ENCODE measurements at regions not wholly inside any gene's neighbourhood (a gene's known extent, or its start where the extent isn't known, plus 50 kb on each side); places are given as distances from the start of the nearest gene placed in this dataset.

DNA sequence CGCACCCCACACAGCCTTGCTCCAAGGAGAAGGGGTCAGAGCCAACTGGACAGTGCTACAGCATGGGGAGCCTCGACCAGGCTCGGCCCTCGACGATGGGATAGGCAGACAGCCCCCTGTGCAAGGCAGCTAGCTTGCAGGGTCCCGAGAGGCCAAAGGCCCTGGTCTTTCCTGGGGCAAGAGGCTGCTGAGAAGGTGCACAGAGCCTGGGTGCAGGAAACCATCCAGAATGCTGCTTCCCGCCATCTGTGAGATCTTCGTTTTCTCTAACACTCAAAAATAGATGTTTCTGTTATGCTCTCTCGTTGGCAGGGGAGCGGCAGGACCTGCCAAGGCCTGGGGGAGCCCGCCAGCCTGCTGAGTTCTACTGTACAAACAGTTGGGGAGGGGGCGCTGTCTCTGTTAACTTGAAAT lies 168.0 kb upstream of the RTL1 start:
- DNase-seq = no peak
- H3K27me3 Mint-ChIP-seq = peaks cover 3% of the 10 kb centered on the region
- POLR2A ChIA-PET = no interaction called here
- no peaks in the 10 kb centered on the region for H3K4me1 Mint-ChIP-seq
- no peak overlapping the region for H3K4me3 Mint-ChIP-seq
- no peaks in the 10 kb centered on the region for H3K9me3 Mint-ChIP-seq
- CTCF ChIA-PET = no interaction called here
- H3K27ac Mint-ChIP-seq = no peak overlapping the region
- no peaks in the 10 kb centered on the region for H3K36me3 Mint-ChIP-seq (ENCODE audit: low read depth)

DNA sequence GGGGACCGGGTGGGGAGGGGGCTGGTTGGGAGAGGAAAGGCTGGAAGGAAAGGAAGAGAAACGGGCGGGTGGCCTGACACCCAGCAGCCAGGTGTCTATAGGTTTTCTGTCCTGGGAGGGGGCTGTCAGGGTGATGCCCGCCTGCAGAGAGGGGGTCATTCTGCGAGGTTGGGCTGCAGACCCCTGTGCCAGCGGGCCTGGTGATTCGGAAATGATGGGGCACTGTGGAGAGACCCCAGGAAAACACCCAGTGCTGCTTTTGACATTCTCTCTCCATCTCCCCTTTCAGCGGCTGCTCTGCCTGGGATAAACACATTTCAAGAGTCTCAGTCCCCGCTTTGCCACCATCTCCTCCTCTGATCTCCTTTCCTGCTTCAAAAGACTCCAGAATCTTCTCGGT lies 168.5 kb upstream of the RTL1 start:
- no peaks in the 10 kb centered on the region for H3K36me3 Mint-ChIP-seq (ENCODE audit: low read depth)
- no peak for DNase-seq
- H3K4me1 Mint-ChIP-seq = no peaks in the 10 kb centered on the region
- H3K4me3 Mint-ChIP-seq = no peak overlapping the region
- ChIA-PET POLR2A (no interaction called here), CTCF (no interaction called here)
- H3K27ac Mint-ChIP-seq = no peak overlapping the region
- H3K27me3 Mint-ChIP-seq = peaks cover 9% of the 10 kb centered on the region
- no peaks in the 10 kb centered on the region for H3K9me3 Mint-ChIP-seq

DNA sequence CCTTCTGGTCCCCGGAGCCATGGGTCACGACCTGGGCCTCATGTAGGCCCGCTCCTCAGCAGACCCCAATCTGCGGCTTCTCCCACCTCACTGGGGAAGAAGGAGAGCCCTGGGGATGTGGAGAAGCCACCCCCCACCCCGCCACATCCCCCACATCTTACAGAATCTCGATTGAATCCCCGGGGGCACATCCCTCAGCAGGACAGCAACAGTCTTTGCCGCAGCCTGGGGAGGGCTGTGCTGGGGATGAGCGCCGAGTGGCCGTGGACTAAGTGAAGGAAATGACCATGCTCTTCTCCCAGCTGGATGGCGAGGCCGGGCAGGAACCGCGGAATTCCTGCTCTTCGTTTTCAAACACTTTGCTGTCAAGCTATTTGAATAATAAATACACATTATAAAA lies 169.0 kb upstream of the RTL1 start:
- Mint-ChIP-seq H3K9me3 (no peaks in the 10 kb centered on the region), H3K4me1 (no peaks in the 10 kb centered on the region), H3K4me3 (no peak overlapping the region), H3K36me3 (ENCODE audit: low read depth) (no peaks in the 10 kb centered on the region), H3K27me3 (peaks cover 13% of the 10 kb centered on the region), H3K27ac (no peak overlapping the region)
- ChIA-PET CTCF (no interaction called here), POLR2A (no interaction called here)
- no peak for DNase-seq

DNA sequence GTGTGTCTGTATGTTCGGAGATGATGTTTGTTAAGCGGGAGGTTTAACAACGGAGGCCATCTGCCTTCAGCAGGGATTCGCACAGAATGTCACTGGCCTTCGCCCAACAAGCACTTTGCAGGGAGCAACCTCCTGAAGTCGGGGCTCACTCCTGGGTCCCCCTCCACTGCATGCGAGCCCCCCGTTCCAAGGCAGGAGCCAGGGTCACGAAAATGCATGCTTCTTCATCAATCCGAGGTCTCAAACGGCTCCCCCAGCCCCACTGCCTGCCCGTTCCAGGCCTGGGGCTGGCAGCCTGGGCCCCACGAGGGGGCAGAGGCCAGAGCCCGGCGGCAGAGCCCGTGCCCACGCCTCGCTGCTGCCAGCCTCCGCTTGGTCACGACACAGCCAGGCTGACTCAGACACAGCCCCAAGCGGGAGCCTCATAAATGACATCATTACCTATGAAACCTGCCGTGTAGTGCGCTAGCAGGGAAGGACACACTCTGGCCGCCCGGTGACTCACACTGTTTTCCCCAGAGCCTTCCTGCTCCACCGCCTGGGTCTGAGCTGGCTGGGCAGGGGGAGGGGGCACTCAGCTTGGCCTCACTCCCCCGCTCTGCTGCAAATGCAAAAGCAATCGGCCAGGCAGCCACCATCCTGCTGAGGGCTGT lies 169.5 kb upstream of the RTL1 start:
- no peak overlapping the region for H3K27ac Mint-ChIP-seq
- no peaks in the 10 kb centered on the region for H3K36me3 Mint-ChIP-seq (ENCODE audit: low read depth)
- ChIA-PET POLR2A (no interaction called here), CTCF (no interaction called here)
- no peaks in the 10 kb centered on the region for H3K4me1 Mint-ChIP-seq
- no peak overlapping the region for H3K4me3 Mint-ChIP-seq
- no peaks in the 10 kb centered on the region for H3K9me3 Mint-ChIP-seq
- H3K27me3 Mint-ChIP-seq = peaks cover 16% of the 10 kb centered on the region
- no peak for DNase-seq

DNA sequence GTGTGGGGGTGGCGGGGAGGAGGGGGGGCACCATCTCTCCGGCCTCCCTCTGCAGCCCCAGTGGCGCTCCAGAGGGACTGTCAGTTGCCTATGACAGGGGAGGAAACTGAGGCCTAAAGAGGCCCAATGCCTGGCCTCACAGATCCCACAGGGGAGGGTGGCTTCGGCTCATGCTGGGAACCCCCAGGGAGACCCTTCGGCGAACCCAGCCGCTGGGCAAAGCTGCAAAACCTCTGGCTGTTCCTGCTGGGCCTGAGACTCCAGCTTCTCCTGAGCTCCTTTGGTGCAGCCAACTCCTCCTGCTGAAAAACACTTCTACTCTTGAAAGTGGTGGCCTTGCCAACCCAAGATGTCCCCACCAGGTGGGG lies 170.1 kb upstream of the RTL1 start:
- no peak for DNase-seq
- POLR2A ChIA-PET = no interaction called here
- no peaks in the 10 kb centered on the region for H3K36me3 Mint-ChIP-seq (ENCODE audit: low read depth)
- H3K4me1 Mint-ChIP-seq = no peaks in the 10 kb centered on the region
- H3K27ac Mint-ChIP-seq = no peak overlapping the region
- H3K27me3 Mint-ChIP-seq = peaks cover 21% of the 10 kb centered on the region
- CTCF ChIA-PET = interaction anchor here (0.6 kb wide), 1 partner anchor 1321 kb away, joined by 3 read pairs; no protein-coding TSS in a partner anchor
- no peaks in the 10 kb centered on the region for H3K9me3 Mint-ChIP-seq
- H3K4me3 Mint-ChIP-seq = no peak overlapping the region

DNA sequence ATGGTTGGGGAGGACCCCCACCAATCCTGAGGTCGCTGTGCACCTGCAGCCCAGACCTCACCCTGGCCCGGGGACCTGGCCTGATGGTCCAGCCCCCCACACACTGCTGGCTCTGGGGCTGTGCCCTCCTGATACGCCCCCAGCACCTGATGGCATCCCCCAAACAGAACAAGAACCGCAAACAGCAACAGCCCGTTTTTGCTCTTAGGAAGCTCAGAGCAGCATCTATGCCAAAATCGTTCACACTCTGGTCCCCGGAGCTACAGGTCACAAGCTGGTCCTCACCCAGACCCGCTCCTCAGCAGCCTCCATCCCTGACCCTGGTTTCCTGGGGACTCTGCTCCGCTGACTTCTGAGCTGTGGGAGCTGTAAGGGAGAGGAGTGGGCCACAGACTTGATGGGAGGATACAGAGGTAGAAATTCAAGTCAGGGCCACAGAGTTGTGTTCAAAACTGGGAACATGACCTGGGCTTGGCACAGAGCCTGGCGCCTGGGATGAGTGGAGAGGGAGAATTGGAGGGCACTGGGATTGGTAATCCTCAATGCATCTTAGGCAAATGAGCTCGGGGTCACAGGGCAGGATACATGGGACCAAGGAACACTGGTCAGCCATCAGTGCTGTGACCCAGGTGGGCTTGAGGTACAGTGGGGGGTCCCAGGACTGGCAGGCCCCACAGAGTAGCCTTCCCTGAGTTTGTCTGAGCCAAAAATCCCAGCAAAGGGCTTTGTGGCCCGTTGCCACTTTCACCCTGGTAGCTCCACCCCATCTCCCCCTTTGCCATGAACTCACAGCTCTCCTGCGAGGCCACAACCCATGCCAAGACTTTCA lies 170.9 kb upstream of the RTL1 start:
- DNase-seq = no peak
- no peaks in the 10 kb centered on the region for H3K9me3 Mint-ChIP-seq
- no peak overlapping the region for H3K27ac Mint-ChIP-seq
- no peaks in the 10 kb centered on the region for H3K4me1 Mint-ChIP-seq
- H3K27me3 Mint-ChIP-seq = peaks cover 27% of the 10 kb centered on the region
- no peaks in the 10 kb centered on the region for H3K36me3 Mint-ChIP-seq (ENCODE audit: low read depth)
- H3K4me3 Mint-ChIP-seq = no peak overlapping the region
- ChIA-PET CTCF (interaction anchor here (0.6 kb wide), 2 partner anchors 73 to 1322 kb away, joined by 3 read pairs; no protein-coding TSS in a partner anchor), POLR2A (no interaction called here)

DNA sequence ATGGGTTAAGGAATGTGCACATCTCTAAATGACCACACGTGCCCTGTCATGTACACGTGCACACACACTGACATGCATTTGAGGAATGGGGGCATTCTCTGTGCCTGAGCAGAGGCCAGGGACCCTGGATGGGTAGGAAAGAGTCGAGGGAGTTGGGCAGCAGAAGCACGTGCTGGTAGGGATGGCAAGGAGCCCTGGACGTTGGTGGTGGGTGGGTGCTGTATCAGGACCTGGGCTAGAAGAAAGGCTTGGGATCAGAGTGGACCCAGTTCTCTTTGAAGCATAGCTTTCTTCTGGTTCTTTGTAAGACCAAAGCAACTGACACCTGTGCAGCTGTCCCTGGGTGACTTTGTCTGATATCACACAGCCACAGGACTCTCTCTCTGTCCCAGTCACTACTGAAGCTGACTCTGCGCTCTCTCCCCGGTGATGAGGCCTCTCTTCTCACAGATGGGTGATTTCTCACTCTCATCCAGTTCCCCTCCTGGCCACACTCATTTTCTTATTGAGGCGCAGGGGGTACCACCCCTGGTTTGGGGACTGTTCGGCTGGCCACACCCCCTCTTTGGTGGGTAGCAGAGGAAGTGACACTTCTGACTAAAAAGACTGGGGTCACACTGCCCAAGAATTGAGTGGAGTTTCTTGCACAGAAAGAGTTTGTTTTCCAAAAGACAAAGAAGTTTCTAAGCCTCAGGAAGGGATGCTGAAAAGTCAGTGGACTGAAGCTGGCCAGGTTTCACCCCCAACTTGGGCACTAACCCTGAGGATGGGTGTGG lies 171.7 kb upstream of the RTL1 start:
- Mint-ChIP-seq H3K27me3 (peaks cover 35% of the 10 kb centered on the region), H3K4me1 (no peaks in the 10 kb centered on the region), H3K27ac (no peak overlapping the region), H3K36me3 (ENCODE audit: low read depth) (no peaks in the 10 kb centered on the region), H3K4me3 (no peak overlapping the region), H3K9me3 (no peaks in the 10 kb centered on the region)
- ChIA-PET CTCF (interaction anchor here (0.6 kb wide), 1 partner anchor 72 kb away, joined by 3 read pairs; no protein-coding TSS in a partner anchor), POLR2A (no interaction called here)
- no peak for DNase-seq

DNA sequence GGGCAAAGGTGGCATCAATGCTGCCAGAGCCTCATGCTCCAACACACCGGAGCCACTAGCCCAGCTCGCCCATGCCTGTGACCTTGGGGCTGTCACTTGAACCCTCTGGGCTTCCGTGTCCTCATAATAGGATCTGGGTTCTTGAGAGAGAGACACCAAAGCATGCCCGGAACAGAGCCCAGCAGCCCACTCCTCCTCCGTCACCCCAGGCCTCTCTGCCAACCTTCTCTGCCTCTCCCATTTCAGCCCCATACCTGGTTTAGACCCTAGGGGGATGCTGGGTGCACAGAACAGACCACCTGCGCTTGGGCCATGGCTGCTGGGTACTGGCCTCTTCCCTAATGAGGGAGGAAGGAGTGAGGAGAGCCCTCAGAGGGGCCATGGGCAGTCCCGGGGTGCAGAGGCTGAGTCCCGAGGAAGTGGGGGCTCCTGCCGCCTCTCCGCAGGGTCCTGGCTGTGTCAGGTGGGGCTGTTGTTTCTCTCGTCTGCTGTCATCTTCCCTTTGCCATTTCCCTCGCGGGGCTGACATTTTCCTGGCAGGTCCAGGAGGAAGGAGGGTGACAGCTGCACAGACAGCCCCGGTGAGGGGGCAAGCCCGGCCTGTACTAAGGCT lies 172.4 kb upstream of the RTL1 start:
- ChIA-PET CTCF (no interaction called here), POLR2A (no interaction called here)
- no peak for DNase-seq
- Mint-ChIP-seq H3K9me3 (no peaks in the 10 kb centered on the region), H3K4me3 (no peak overlapping the region), H3K4me1 (no peaks in the 10 kb centered on the region), H3K36me3 (ENCODE audit: low read depth) (no peaks in the 10 kb centered on the region), H3K27me3 (peaks cover 41% of the 10 kb centered on the region), H3K27ac (no peak overlapping the region)

DNA sequence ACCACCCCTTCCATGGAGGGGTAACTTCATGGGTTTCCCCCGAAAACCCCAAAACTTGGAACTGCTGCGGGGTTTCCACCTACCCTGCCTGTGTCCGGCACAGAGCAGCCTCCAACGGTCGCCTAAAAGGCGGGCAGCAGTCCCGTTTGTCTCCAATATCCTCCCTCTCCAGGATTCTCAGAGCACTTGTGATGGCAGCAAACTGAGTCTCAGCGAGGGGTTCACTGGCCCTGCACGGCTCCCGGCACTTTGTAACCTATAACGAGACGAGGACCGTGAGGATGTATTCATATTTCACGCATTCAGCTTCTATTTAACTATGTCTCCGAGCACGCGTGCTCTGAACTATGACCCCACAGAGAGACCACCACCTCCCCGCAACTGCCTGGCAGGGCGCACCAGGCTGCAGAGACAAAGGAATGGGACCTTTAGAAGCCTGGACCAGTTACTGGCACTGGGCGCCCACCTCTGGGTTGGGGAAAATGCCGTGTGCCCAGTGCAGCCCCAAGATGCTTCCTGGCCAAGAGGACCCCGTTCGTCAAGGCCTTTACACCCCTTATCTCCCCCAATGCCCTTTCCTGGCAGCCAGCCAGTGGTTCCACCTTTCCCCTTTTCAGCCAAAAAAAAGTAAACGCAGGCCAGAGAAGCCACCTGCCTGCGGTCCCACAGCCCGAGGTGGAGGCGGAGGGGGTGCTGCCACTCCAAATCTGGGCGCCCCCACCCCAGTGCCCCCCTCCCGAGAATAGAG lies 173.1 kb upstream of the RTL1 start:
- H3K4me1 Mint-ChIP-seq = no peaks in the 10 kb centered on the region
- H3K9me3 Mint-ChIP-seq = no peaks in the 10 kb centered on the region
- ChIA-PET CTCF (no interaction called here), POLR2A (no interaction called here)
- peaks cover 44% of the 10 kb centered on the region for H3K27me3 Mint-ChIP-seq
- no peak for DNase-seq
- no peak overlapping the region for H3K27ac Mint-ChIP-seq
- H3K36me3 Mint-ChIP-seq (ENCODE audit: low read depth) = no peaks in the 10 kb centered on the region
- H3K4me3 Mint-ChIP-seq = no peak overlapping the region

DNA sequence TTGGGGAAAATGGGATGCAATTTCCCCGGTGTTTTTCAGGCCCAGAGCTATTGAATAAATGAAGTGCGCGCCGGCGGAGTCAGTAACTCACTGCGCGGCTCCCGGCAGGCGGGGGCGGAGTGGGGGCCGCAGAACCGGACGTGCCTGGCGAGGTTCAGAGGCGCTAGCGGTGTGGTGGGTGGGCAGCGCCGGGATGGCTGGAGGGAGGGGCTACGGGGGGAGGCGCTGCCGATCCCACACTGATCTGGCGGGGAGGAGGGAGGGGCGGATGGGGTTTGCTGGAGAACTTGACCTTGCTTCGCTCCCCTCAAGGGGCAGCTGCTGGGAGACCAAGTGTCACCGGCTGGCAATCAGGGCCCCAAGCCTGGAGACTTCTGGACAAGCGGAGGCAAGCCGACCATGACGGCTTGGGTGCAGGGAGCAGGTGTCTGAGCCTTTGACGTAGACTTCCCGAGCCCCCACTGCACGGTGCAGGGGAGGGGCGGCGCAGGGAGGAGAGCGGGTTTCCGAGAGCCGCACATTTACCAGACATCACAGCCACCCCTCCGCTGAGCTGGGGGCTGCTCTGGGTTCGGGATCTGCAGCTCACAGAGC lies 174.1 kb upstream of the RTL1 start:
- Mint-ChIP-seq H3K4me1 (no peaks in the 10 kb centered on the region), H3K36me3 (ENCODE audit: low read depth) (no peaks in the 10 kb centered on the region), H3K4me3 (no peak overlapping the region), H3K27me3 (peaks cover 46% of the 10 kb centered on the region), H3K27ac (no peak overlapping the region), H3K9me3 (no peaks in the 10 kb centered on the region)
- no peak for DNase-seq
- CTCF ChIA-PET = no interaction called here
- POLR2A ChIA-PET = no interaction called here

DNA sequence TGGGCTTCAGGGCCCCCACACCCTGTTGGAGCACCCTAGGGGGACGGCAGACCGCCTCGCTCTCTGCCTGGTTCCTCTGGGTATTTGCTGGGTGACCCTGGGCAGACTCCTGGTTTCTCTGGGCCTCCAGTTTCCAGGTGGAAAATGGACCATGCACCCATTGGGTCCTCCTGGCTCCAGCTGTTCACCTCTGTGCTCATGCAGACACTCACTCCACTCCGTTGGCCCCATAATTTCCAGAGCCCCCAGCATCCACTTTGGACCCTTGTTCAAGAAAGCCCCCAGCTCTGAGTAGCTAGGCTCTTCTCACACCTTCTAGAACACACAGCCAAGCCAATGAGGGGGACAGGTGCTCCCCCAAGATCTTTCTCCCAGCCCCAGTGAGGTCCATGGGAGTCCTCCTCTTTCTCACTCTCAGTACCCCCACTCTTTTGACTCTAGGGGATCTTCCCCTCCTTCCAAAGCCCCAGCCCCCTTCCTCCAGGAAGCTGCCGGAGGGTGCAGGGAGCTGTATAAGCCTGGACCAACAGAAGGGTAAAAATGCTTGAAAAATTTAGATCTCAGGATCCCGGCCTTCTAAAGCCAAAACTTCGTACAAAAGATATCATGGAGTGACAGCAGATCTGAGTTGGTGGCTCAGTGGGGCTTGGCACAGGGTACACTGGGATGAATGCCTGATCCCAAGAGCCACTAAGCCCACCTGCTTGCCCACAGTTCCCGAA lies 174.8 kb upstream of the RTL1 start:
- Mint-ChIP-seq H3K4me3 (no peak overlapping the region), H3K36me3 (ENCODE audit: low read depth) (no peaks in the 10 kb centered on the region), H3K27me3 (peaks cover 46% of the 10 kb centered on the region), H3K9me3 (no peaks in the 10 kb centered on the region), H3K27ac (no peak overlapping the region), H3K4me1 (no peaks in the 10 kb centered on the region)
- ChIA-PET CTCF (no interaction called here), POLR2A (no interaction called here)
- no peak for DNase-seq

DNA sequence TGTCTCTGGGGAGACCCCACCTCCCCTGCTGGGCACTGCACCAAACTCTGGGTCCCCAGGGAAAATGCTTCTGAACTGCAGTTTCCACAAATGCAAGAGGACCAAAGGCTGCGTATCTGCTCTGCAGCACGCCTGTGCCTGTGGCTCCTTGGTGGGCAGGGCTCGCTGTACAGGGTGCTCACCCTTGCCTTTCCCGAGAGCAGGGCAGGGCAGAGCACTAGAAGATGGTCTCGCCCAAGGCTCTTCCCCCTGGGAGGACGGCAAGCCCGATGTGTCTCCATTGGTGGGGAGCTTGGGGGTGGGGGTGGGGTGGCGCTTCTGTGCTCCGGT lies 175.3 kb upstream of the RTL1 start:
- CTCF ChIA-PET = no interaction called here
- no peak for DNase-seq
- peaks cover 46% of the 10 kb centered on the region for H3K27me3 Mint-ChIP-seq

More for the DNA sequence above, 175.3 kb upstream of the RTL1 start:
- Mint-ChIP-seq H3K36me3 (ENCODE audit: low read depth) (no peaks in the 10 kb centered on the region), H3K4me1 (no peaks in the 10 kb centered on the region), H3K9me3 (no peaks in the 10 kb centered on the region), H3K4me3 (no peak overlapping the region), H3K27ac (no peak overlapping the region)
- POLR2A ChIA-PET = no interaction called here

Measured in activated CD4-positive, alpha-beta T cell treated with anti-CD3 and anti-CD28 coated beads, Interleukin-2, amount 10 ng/mL, durations not matched to agents 7 days and 5 days (primary cell).